Breast epithelium (tissue), 3 donors: ENCODE measurements at regions not wholly inside any gene's neighbourhood (a gene's known extent, or its start where the extent isn't known, plus 50 kb on each side); places are given as distances from the start of the nearest gene placed in this dataset.

Source experiments
- CTCF ChIP-seq, 3 donors: fragments of 450-650 bp; IDR thresholded peaks; one replicate each; pipeline ENCODE4 v1.5.1; 2016 to 2017; ENCODE audit warnings: antibody characterized with exemption in 3 of 3, mild to moderate bottlenecking in 3 of 3, moderate library complexity in 3 of 3
- POLR2AphosphoS5 ChIP-seq, 3 donors: sonication (generic); formaldehyde crosslinking; IDR thresholded peaks; one replicate each; pipeline ENCODE4 v1.6.1; 2017; ENCODE audit warnings: antibody characterized with exemption in 3 of 3

GRCh38 chr12:127731657-127732056 lies 535.3 kb upstream of the TMEM132C start:
- TF ChIP-seq CTCF (IDR thresholded peaks at IDR 0.05): no peak
- no peak for TF ChIP-seq POLR2AphosphoS5 (IDR thresholded peaks at IDR 0.05)
